Psoas muscle (tissue), 7 donors: ENCODE measurements at regions not wholly inside any gene's neighbourhood (a gene's known extent, or its start where the extent isn't known, plus 50 kb on each side); places are given as distances from the start of the nearest gene placed in this dataset.

Experiments used
- ATAC-seq, 4 donors: fragments of 200-7000 bp; cut with Tn5 transposase; one replicate each; pipeline ENCODE4 v1.9.1; 2020; ENCODE audit warnings: moderate library complexity in 3 of 4, mild to moderate bottlenecking in 2 of 4
- DNase-seq, 2 donors: peaks; one replicate each; pipeline ENCODE4 v3.0.0-alpha.2; 2020
- H3K27ac ChIP-seq: fragments of 200-600 bp; one replicate; pipeline ENCODE4 v1.8.0; 2022
- H3K27me3 ChIP-seq, 3 donors: fragments of 200-600 bp in 1 of 3; one replicate each; pipeline versions ENCODE4 v1.6.1 to v1.8.0; 2013 to 2022; ENCODE audit warnings: low read length in 2 of 3, mild to moderate bottlenecking in 2 of 3, moderate library complexity in 1 of 3; ENCODE audit not compliant: insufficient read depth in 3 of 3
- H3K36me3 ChIP-seq, 2 donors: fragments of 200-600 bp in 1 of 2; one replicate each; pipeline versions ENCODE4 v1.6.1 to v1.8.0; 2013 to 2022; ENCODE audit warnings: low read depth in 1 of 2, mild to moderate bottlenecking in 1 of 2, moderate library complexity in 1 of 2; ENCODE audit not compliant: insufficient read depth in 1 of 2
- H3K4me1 ChIP-seq: fragments of 200-600 bp; one replicate; pipeline ENCODE4 v1.8.0; 2022
- H3K4me3 ChIP-seq: fragments of 200-600 bp; one replicate; pipeline ENCODE4 v1.8.0; 2022; ENCODE audit warnings: mild to moderate bottlenecking
- H3K9me3 ChIP-seq: fragments of 200-600 bp; one replicate; pipeline ENCODE4 v1.8.0; 2022
- WGBS, 3 donors: extraction: QIAGEN DNeasy Blood & Tissue Kit; methylation state at CpG; one replicate each; pipeline versions ENCODE4 v1.1.6 to v1.1.7; 2013; 5-methylcytosine and 5-hydroxymethylcytosine counted together
- intact Hi-C, 2 donors: fragments of 100-400 bp; cut with DNase I; formaldehyde crosslinking; loops; one replicate each; pipeline versions ENCODE4 v1.11.0 to v1.14.2; 2022
- TF ChIP-seq, protein P1 (sequence below): fragments of 200-600 bp; IDR thresholded peaks from one replicate; pipeline ENCODE4 v1.8.0; 2022; ENCODE audit warnings: antibody characterized with exemption
- donor health status: healthy with polysubstance abuse.
- donor health status: DM: no; HTN: no; CAD: no; lungs with moderate emphysema.
- donor health status: Bipolar disorder and iron deficiency.
- donor health status: healthy.
- donor health status: DM: yes; HTN: yes; CAD: no.
- donor health status: DM: no; HTN: no; CAD: no.
- donor health status: DM: yes; HTN: yes; CAD: no.

DNA sequence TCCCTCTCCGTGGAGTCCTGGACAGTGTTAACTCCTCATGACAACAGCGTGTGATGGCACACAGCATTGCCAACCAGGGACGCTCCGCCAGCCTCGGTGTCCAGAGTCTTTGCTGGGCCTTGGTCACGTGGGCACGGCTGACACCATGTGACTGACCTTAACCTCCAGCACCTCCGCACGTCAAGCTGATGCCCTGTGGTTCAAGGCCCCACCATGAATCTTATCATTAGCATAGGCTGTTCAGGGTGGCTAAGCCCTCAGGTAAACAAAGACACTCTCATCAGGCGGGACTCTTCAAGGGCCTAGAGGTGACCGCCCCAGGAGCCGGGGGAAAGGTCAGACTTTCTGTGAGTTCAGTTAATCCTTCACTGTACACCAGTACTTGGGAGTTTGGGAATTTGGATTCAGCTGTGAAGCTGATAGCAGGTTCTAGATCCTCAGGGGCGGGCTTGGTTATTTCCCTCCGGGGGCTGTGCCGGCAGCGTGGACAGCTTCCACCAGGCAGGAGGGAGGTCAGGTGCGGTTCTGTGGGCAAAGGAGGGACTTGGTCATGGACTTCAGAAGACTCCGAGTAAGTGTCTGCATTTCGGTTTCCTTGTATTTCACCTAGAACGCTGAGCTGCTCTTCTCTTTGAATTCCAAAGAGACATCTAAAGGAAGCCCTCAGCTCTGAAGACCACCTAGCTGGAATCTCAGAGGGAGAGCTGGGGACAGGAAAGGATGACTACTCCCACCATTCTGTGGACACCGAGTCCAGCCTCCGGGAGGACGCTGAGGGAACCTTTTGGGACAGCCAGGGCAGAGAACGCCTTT is 195.5 kb upstream of the CIBAR2 start:
- Histone ChIP-seq H3K4me3 (no peak overlapping the region), H3K27me3 (no peaks in the 10 kb centered on the region), H3K4me1 (peaks cover 90% of the 10 kb centered on the region), H3K9me3 (no peaks in the 10 kb centered on the region), H3K27ac (peak overlapping the region; percentile 77), H3K36me3 (no peaks in the 10 kb centered on the region)
- intact Hi-C loops: no loop called here
- TF ChIP-seq, protein P1, sequence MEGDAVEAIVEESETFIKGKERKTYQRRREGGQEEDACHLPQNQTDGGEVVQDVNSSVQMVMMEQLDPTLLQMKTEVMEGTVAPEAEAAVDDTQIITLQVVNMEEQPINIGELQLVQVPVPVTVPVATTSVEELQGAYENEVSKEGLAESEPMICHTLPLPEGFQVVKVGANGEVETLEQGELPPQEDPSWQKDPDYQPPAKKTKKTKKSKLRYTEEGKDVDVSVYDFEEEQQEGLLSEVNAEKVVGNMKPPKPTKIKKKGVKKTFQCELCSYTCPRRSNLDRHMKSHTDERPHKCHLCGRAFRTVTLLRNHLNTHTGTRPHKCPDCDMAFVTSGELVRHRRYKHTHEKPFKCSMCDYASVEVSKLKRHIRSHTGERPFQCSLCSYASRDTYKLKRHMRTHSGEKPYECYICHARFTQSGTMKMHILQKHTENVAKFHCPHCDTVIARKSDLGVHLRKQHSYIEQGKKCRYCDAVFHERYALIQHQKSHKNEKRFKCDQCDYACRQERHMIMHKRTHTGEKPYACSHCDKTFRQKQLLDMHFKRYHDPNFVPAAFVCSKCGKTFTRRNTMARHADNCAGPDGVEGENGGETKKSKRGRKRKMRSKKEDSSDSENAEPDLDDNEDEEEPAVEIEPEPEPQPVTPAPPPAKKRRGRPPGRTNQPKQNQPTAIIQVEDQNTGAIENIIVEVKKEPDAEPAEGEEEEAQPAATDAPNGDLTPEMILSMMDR: no peak
- ATAC-seq: peak in 3 of 4 donors; percentile 2 to 25 (median 4)
- DNase-seq: no peak
- WGBS, 3 donors: 79 to 85% (median 83%) methylated on average over 21 to 24 of the region's 24 CpGs

DNA sequence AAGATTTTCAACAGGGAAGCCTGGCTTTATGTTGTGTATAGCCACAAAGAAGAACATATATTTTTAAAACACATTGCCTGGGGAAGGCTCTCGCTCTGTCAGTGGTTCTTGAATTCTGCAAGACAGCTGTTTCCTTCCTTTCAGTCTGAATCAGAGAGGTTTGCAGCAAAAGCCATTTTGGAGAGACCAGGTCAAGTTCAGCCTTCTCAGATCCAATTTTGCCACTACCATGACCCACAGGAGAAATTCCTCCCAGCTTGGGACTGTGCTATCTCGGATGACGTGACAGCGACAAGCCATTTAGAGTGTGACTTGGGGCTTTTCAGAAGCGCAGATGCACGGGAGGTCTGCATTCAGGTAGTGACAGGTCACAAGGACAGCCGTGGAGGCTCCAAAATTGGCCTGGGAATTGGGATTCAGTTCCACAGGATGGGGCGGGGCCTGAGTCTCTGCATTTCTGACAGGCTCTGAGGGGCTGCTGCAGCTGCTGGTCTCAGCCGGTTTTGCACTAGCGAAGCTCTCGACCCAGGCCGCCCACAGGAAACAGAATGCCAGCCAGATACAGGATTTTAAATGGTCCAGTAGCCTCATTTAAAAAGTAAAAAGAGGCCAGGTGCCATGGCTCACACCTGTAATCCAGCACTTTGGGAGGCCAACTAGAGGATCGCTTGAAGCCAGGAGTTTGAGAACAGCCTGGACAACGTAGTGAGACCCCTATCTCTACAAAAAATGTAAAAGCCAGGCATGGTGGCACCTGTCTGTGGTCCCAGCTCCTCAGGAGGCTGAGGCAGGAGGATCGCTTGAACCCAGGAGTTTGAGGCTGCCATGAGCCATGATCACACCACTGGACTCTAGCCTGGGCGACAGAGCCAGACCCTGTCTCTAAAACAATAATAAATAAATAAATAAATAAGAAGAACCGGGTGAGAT is 196.6 kb upstream of the CIBAR2 start:
- 68 to 83% (median 69%) methylated on average over 17 of the region's 17 CpGs for WGBS, 3 donors

DNA sequence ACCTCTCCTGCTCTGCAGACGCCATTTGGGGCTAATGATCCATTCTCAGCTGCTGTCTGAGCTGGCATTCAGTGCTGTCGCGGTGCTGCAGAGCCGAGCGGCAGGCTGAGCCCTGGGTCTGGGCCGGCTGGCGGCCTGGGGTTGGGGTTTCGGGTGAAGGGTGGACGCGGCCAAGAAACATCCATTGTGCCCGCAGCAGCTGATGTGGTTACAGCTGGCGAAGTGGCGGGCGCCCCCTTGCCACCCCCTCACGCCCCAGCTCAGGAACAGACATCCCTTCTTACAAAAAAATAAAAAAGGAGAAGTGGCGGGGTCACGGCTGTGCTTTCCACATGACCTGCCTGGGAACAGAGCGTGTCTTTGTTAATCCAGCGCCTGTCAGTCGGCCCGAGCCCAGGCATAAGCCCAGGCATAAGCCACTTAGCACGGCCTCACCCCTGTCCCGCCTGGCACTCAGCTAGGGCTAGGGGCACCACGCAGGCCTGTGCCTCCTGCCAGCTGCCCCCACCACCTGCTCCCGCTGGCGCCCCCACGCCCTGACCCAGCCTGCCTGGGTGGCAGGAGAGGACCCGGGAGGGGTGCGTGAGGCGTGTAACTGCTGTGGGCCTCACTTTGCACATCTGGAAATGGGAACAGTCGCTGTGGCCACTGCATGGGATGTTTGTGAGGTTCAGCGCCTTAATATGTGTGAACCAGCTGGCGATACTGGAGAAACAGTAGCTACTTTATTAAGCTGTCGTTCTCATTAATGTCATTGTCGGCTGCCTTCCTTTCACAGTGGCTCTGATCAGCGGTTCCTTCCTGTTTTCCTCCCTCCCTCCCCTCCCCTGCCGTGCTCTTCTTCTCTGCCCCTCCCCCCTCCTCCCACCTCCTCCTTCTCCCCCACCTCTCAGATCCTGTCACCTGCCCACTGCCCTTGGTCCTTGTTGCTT is 197.7 kb upstream of the CIBAR2 start:
- ATAC-seq (peak; percentile 28 to 73 (median 63)), DNase-seq (peak; percentile 55 to 87)
- Histone ChIP-seq H3K36me3 (no peaks in the 10 kb centered on the region), H3K4me1 (peaks cover 94% of the 10 kb centered on the region), H3K27me3 (no peaks in the 10 kb centered on the region), H3K4me3 (no peak overlapping the region), H3K27ac (peak overlapping the region; percentile 77), H3K9me3 (no peaks in the 10 kb centered on the region)
- intact Hi-C loops: no loop called here
- TF ChIP-seq, protein P1: no peak
- WGBS, 3 donors: 22 to 27% (median 24%) methylated on average over 37 of the region's 37 CpGs

More for the DNA sequence above, 196.6 kb upstream of the CIBAR2 start:
- Histone ChIP-seq H3K36me3 (no peaks in the 10 kb centered on the region), H3K4me3 (no peak overlapping the region), H3K27ac (peak overlapping the region; percentile 77), H3K4me1 (peaks cover 93% of the 10 kb centered on the region), H3K9me3 (no peaks in the 10 kb centered on the region), H3K27me3 (no peaks in the 10 kb centered on the region)
- DNase-seq: no peak
- intact Hi-C loops: no loop called here
- no peak for ATAC-seq
- TF ChIP-seq, protein P1: no peak

DNA sequence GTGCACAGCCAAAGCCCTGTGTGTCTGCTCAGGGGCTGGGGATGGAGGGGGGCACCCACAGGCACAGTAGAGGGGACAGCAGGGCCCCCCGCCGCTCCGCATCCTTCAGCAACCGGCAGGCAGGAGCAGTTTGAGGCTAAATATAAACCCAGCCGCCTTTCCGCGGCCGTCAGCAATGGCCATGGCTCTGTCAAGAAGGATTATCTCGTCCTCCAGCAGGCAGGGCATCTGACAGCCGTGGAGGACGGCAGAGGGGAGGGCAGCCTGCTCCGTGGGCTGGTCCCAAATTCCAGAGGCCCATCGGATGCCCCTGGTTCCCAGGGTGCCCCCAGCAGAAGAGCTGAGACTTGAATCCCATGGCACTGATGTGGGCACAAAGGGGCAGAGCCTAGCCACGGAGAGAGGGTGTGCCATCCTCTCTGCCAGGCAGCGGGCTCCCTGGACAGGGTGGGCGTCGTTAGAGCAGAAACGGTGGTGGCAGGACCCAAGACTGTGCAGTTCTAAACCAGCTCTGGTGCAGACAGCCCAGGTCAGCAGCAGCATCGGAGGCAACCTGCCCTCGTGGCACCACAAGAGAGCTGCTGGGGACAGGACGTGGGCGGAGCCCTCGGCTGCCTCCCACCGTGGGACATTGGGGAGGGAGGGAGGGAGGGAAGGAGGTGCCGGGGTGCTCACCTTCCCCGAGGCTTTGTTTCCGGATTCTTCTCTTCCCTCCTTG is 198.8 kb upstream of the CIBAR2 start:
- no peaks in the 10 kb centered on the region for H3K36me3 ChIP-seq
- H3K4me1 ChIP-seq: peaks cover 94% of the 10 kb centered on the region
- DNase-seq: no peak
- 37 to 39% (median 39%) methylated on average over 18 to 27 of the region's 27 CpGs for WGBS, 3 donors
- intact Hi-C loops: no loop called here
- TF ChIP-seq, protein P1: no peak
- H3K4me3 ChIP-seq: no peak overlapping the region
- no peaks in the 10 kb centered on the region for H3K27me3 ChIP-seq
- peak; percentile 28 to 58 (median 50) for ATAC-seq
- no peaks in the 10 kb centered on the region for H3K9me3 ChIP-seq
- H3K27ac ChIP-seq: peak overlapping the region; percentile 23
